Activated CD8-positive, alpha-beta T cell treated with anti-CD3 and anti-CD28 coated beads for 36 hours (primary cell): ENCODE measurements at regions not wholly inside any gene's neighbourhood (a gene's known extent, or its start where the extent isn't known, plus 50 kb on each side); places are given as distances from the start of the nearest gene placed in this dataset.

ENCODE experiments used
- ATAC-seq: fragments of 200-7000 bp; cut with Tn5 transposase; one replicate; pipeline ENCODE4 v1.10.0; 2021; ENCODE audit warnings: mild to moderate bottlenecking, moderate library complexity
- CTCF ChIA-PET: fragments of 350-600 bp; sonication (Branson Sonifier 250); formaldehyde crosslinking; loops from one replicate; lab custom pipeline; 2021; ENCODE audit warnings: antibody characterized with exemption; lab: Charles Lee
- POLR2A ChIA-PET: fragments of 350-600 bp; sonication (Branson Sonifier 250); formaldehyde crosslinking; loops from one replicate; lab custom pipeline; 2021; ENCODE audit warnings: antibody characterized with exemption; lab: Charles Lee
- DNase-seq: peaks from one replicate; pipeline ENCODE4 v3.0.0-alpha.2; 2020
- H3K27ac Mint-ChIP-seq: one replicate; pipeline ENCODE4 v1.8.0; 2021; ENCODE audit warnings: mild to moderate bottlenecking, mixed read lengths
- H3K27me3 Mint-ChIP-seq: one replicate; pipeline ENCODE4 v1.8.0; 2021; ENCODE audit warnings: mixed read lengths
- H3K36me3 Mint-ChIP-seq: one replicate; pipeline ENCODE4 v1.8.0; 2021; ENCODE audit warnings: low read depth, mixed read lengths
- H3K4me1 Mint-ChIP-seq: one replicate; pipeline ENCODE4 v1.8.0; 2021; ENCODE audit warnings: low read depth, mixed read lengths
- H3K4me3 Mint-ChIP-seq: one replicate; pipeline ENCODE4 v1.8.0; 2021; ENCODE audit warnings: mild to moderate bottlenecking, moderate library complexity, mixed read lengths
- H3K9me3 Mint-ChIP-seq: one replicate; pipeline ENCODE4 v1.8.0; 2021; ENCODE audit warnings: mixed read lengths
- CTCF ChIP-seq: fragments of 200-600 bp; IDR thresholded peaks from one replicate; pipeline ENCODE4 v1.8.0; 2022; ENCODE audit warnings: antibody characterized with exemption, mild to moderate bottlenecking
- intact Hi-C: fragments of 100-400 bp; cut with micrococcal nuclease; formaldehyde crosslinking; loops from one replicate; pipeline ENCODE4 v1.10.0; 2022

GRCh38 chr11:43574949-43575912, 105.3 kb upstream of the HSD17B12 start:
- intact Hi-C loops = loop anchor here (5.0 kb wide), 1 partner anchor 277 kb away; no protein-coding TSS in a partner anchor
- Mint-ChIP-seq H3K36me3 (peaks cover 1% of the 10 kb centered on the region), H3K27me3 (peaks cover 80% of the 10 kb centered on the region), H3K27ac (no peak overlapping the region), H3K4me1 (peaks cover 22% of the 10 kb centered on the region), H3K9me3 (no peaks in the 10 kb centered on the region), H3K4me3 (no peak overlapping the region)
- no peak for TF ChIP-seq CTCF
- ATAC-seq (peak; percentile 28), DNase-seq (peak; percentile 53)
- POLR2A ChIA-PET = interaction anchor here (1.4 kb wide), 1 partner anchor 13 kb away, joined by 4 read pairs; no protein-coding TSS in a partner anchor
- CTCF ChIA-PET = interaction anchor here (0.6 to 3.0 kb wide), 8 partner anchors 8 to 105 kb away, joined by 3 to 10 read pairs (median 3); partner anchors contain the start of gene HSD17B12

- H3K36me3 Mint-ChIP-seq = peaks cover 1% of the 10 kb centered on the region
- no peak for TF ChIP-seq CTCF
- POLR2A ChIA-PET = interaction anchor here (1.4 kb wide), 1 partner anchor 12 kb away, joined by 4 read pairs; no protein-coding TSS in a partner anchor
- H3K27ac Mint-ChIP-seq = no peak overlapping the region
- ATAC-seq (no peak), DNase-seq (no peak)
- CTCF ChIA-PET = interaction anchor here (0.8 to 1.5 kb wide), 4 partner anchors 9 to 104 kb away, joined by 3 to 8 read pairs (median 3); partner anchors contain the start of gene HSD17B12
- peaks cover 84% of the 10 kb centered on the region for H3K27me3 Mint-ChIP-seq
- intact Hi-C loops = no loop called here
- no peaks in the 10 kb centered on the region for H3K9me3 Mint-ChIP-seq
- peaks cover 29% of the 10 kb centered on the region for H3K4me1 Mint-ChIP-seq
- H3K4me3 Mint-ChIP-seq = no peak overlapping the region
These were observed 104.6 kb upstream of the HSD17B12 start for GRCh38 chr11:43575913-43576310.

GRCh38 chr11:43576320-43576802, 104.2 kb upstream of the HSD17B12 start:
- Mint-ChIP-seq H3K27ac (no peak overlapping the region), H3K27me3 (peaks cover 85% of the 10 kb centered on the region), H3K36me3 (peaks cover 1% of the 10 kb centered on the region), H3K4me3 (no peak overlapping the region), H3K9me3 (no peaks in the 10 kb centered on the region), H3K4me1 (peaks cover 31% of the 10 kb centered on the region)
- DNase-seq (no peak), ATAC-seq (no peak)
- ChIA-PET POLR2A (no interaction called here), CTCF (interaction anchor here (0.8 to 2.4 kb wide), 5 partner anchors 9 to 104 kb away, joined by 3 to 20 read pairs (median 3); partner anchors contain the start of gene HSD17B12)
- no peak for TF ChIP-seq CTCF
- intact Hi-C loops = no loop called here

- DNase-seq (peak; percentile 56), ATAC-seq (no peak)
- no peak for TF ChIP-seq CTCF
- H3K36me3 Mint-ChIP-seq = peaks cover 1% of the 10 kb centered on the region
- H3K27me3 Mint-ChIP-seq = peaks cover 86% of the 10 kb centered on the region
- H3K9me3 Mint-ChIP-seq = no peaks in the 10 kb centered on the region
- POLR2A ChIA-PET = interaction anchor here (0.7 kb wide), 1 partner anchor 218 kb away, joined by 4 read pairs; no protein-coding TSS in a partner anchor
- no peak overlapping the region for H3K27ac Mint-ChIP-seq
- H3K4me1 Mint-ChIP-seq = peaks cover 37% of the 10 kb centered on the region
- intact Hi-C loops = no loop called here
- CTCF ChIA-PET = interaction anchor here (1.2 to 2.4 kb wide), 4 partner anchors 9 to 297 kb away, joined by 3 to 20 read pairs (median 5); partner anchors contain the start of gene HSD17B12
- no peak overlapping the region for H3K4me3 Mint-ChIP-seq
These were observed 103.6 kb upstream of the HSD17B12 start for GRCh38 chr11:43576803-43577521.
